ENCODE measurements at regions not wholly inside any gene's neighbourhood (a gene's known extent, or its start where the extent isn't known, plus 50 kb on each side); places are given as distances from the start of the nearest gene placed in this dataset.

- TF ChIP-seq CTCF (IDR thresholded peaks at IDR 0.05) (no peak), POLR2A (IDR thresholded peaks at IDR 0.05) (no peak)
Observed at GRCh38 chr3:111385971-111386495, 156.0 kb upstream of the CD96 start.
